GM21619 (cell line): ENCODE measurements at regions not wholly inside any gene's neighbourhood (a gene's known extent, or its start where the extent isn't known, plus 50 kb on each side); places are given as distances from the start of the nearest gene placed in this dataset.

Source experiments
- ATAC-seq: cut with Tn5 transposase; IDR thresholded peaks from one replicate; pipeline ENCODE4 v1.9.1; 2021; ENCODE audit not compliant: unreplicated experiment

DNA sequence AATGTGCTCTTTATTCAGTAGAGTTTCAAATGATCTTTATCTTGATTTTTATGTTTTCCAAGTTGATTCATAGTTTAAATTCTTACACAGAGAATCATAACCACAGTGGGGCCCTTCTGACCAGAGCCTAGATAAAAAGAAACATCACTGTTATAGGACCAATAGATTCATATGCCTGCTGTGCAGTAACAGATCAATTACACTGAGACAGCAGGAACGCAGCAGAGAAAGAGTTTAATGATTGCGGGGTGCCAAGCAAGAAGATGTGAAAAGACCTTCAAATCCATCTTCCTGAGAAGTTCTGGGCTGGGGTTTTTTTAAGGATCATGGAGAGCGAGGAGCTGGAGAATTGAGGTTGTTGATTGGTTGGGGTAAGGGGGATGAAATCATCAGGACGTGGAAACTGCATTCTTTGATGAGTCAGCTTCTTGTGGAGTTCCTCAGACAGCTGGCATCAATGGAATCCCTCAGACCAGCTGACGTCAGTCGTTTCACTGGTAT lies 346.6 kb downstream of the TBC1D4 start:
- ATAC-seq: no peak

GRCh38 chr13:75132701-75133695 lies 349.0 kb downstream of the TBC1D4 start:
- ATAC-seq: no peak

- ATAC-seq: no peak
These were observed 352.6 kb downstream of the TBC1D4 start for GRCh38 chr13:75129331-75129730.

DNA sequence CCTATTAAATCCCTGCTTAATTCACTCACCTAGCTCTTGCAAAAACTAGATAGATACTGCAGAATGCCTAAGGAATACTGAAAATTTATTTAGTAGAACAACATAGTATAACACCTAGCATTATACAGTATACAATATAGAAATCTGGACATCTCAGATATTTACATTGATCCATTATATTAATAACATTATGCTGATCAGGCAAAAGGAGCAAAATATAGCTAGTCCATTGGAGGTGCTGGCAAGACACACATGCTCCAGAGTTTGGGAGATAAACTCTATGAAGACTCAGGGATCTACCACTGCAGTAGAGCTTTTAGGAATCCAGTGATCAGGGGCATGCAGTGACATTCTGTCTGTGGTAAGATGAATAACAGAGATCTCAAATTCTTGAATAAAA lies 357.6 kb downstream of the TBC1D4 start:
- no peak for ATAC-seq

- no peak for ATAC-seq
These were observed 358.5 kb downstream of the TBC1D4 start for GRCh38 chr13:75123428-75123827.

DNA sequence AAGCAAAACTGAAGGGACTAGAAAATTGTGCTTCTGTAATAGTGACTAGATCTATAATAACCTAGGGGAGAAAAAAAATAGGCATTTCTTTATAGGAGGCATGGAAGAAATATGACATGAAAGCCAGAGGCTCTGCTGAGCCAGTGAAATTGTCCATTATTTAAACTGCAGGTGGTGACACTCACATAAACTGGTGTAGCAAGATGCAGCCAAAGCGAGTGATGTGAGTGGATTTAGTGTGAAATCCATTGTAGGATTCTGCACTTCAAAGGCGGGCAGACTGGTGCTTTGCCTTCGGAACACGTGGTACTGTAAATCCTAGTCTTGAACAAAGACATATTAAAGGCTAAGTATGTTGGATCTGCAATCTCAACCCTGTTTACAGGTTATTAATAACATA lies 361.9 kb downstream of the TBC1D4 start:
- no peak for ATAC-seq

GRCh38 chr13:75115171-75115570 lies 366.8 kb downstream of the TBC1D4 start:
- ATAC-seq: no peak

DNA sequence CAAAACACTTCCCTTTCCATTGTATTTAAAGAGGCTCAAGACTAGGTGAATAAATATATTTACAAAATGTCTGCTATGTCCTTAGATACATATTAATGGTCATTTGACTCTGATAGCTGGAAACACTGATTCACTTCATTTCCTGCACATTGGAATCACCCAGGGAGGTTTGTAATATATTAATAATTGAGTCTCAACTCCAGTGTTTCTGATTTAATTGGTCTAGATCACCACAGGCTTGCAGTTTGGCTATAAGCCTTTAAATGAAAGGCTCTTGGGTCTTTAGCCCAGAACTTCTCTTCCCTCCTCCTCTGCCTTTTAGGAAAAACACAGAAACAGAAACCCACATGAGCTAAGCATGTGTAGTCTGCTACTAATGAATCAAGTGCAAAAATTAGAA lies 378.0 kb downstream of the TBC1D4 start:
- ATAC-seq: no peak

GRCh38 chr13:75102001-75102716 lies 379.8 kb downstream of the TBC1D4 start:
- ATAC-seq: no peak

GRCh38 chr13:75101348-75101747 lies 380.6 kb downstream of the TBC1D4 start:
- ATAC-seq: no peak

DNA sequence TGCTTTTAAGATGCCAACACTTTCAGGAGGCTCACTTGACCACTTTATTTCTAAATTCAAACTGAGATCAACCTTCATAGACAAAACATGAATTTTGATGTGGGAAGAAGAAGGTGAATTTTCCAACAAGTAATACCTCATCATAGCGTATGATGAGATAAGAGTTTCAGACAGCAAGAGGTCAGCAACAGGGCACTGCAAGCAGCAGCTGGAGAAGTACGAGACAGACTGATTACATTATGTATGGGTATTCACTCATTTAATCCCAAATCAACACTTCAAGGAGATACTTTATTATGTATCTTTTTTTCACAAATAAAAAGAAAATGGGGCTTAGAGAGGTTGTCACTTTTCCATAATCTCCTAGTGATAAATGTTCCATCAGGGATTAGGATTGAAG lies 389.8 kb downstream of the TBC1D4 start:
- ATAC-seq: no peak

DNA sequence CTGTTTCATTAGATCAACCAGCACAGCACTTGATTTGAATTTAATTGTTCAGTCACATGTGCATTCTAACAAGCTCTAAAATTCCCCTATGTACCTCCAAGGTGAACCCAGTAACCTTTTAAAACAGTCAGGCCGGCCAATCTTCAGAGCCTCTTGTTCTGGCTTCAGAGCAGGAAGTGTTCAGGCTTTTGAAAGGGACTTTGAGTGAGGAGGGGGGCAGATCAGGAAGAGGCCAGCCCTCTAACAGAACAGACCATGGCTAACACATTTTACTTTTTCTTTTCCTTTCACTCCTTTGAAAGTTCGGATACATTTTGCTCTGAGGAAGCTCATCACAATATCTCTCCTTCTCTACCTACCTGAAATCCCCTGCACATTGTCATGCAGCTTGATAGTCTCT lies 390.3 kb downstream of the TBC1D4 start:
- ATAC-seq: no peak

DNA sequence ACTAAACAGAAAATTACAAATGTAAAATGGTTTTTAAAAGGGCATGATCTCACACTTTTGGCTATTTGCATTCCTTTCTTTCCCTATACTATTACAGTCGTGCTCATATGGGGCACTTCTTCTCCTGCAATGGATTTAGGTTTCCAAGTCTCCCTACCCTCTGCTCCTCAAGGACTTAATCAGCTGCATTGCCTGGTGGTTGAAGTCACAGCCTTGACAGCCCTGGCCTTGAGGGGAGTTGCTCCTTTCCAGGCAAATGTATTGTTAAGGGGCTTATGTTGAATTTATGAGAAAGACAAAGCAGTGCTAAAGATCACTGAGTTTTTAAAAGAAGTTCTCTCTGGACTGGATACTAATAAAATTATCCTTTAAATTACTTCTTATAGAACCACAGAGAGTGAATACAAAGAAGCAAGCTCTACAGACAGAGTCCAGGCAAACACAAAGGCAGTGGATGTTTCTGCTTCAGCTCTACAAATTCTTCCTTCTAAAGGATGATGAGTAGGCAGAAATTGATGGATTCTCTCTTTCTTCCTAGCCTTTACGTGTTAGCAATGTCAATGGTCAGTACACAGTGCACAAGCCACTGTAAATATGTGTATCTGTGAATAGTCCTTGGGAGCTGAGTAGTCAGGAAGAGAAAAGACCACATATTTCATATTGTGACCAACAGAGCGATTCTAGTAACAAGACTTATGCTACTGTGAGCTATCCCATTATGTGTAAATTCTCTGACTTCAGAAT lies 390.9 kb downstream of the TBC1D4 start:
- no peak for ATAC-seq

DNA sequence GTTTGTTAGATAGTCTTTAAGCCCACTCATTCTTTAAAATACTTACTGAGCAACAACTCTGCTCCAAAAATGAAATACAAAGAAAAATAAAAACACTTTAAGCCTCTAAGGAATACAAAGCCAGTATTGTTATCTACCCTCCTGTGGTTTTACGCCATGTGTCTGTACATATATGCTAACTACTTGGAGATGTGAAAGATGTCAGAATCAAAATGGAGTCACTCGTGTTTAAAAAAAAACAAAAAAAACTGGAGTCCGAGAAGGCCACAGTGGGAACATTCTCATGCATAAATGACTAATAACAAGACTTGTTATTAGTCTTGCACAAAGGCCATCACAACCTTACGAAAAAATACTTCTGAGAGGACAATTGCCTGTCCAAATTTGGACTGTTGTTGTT lies 393.1 kb downstream of the TBC1D4 start:
- ATAC-seq: no peak

GRCh38 chr13:75079226-75079625 lies 402.7 kb downstream of the TBC1D4 start:
- no peak for ATAC-seq

GRCh38 chr13:75076476-75076875 lies 405.5 kb downstream of the TBC1D4 start:
- no peak for ATAC-seq

DNA sequence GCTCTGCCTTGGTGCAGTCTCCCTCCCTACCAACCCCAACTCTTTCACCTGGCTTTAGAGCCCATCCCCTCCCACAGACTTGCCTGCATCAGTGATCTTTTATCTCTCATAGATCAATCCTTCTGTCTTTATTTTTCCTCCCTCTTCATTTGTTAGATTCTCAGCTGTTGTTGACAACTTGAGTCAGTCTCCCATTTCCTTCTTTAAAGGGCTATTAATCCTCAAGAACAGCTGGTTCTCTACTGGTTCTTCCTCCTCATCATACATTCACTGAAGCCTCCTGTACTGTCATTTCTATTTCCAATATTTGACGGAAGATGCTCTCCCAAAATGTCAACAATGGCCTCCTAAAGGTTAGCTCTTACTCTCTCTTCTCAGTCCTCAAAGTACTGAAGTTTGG lies 408.2 kb downstream of the TBC1D4 start:
- no peak for ATAC-seq

DNA sequence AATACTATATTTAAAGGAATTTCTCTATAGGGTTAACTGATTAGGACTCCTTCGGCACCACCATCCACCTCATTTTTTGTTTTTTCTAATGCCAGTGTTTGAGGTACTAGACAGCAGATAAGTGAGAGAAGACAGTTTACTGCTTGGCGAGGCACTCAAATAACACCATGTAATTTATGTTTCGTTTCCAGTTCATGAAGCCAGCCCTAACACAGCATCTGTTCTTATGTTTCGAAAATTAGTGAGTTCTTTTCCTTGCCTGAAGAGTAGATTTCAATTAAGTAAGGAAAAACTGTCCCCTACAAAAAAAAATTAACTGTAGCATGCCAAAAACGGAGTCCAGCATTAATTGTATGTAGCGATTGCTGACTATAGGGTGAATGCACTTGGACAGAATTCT lies 409.1 kb downstream of the TBC1D4 start:
- ATAC-seq: no peak

- ATAC-seq: no peak
These were observed 409.6 kb downstream of the TBC1D4 start for GRCh38 chr13:75072368-75072767.

- ATAC-seq: no peak
These were observed 410.2 kb downstream of the TBC1D4 start for GRCh38 chr13:75071796-75072195.

GRCh38 chr13:75071395-75071794 lies 410.6 kb downstream of the TBC1D4 start:
- ATAC-seq: no peak
